ENCODE measurements at regions not wholly inside any gene's neighbourhood (a gene's known extent, or its start where the extent isn't known, plus 50 kb on each side); places are given as distances from the start of the nearest gene placed in this dataset.

DNA sequence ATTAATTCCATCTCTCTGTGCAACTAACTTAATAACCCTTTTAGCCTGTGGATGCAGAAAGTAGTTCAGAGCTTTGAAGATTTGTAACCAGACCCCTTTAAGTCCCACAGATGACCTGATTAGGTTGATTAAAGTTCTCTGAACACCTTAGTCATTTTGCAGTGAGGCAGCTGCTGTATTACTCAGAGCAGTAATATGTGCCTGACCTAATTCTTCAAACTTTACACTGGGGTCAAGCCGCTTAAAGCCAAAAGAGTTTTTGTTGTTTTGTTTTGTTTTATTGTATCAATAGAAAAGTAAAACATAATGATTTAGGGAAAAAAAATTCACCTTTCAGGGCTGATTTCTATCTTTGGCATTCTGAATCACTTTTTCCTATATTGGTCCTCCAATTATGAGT lies 78.6 kb upstream of the PLEKHG7 start:
- DNase-seq (ENCODE audit: low spot score) (no peak), ATAC-seq (no peak)
- no peak overlapping the region for H3K27ac ChIP-seq (ENCODE audit: low read depth)
- H3K4me3 ChIP-seq: no peak overlapping the region
- Mint-ChIP-seq H3K9me3 (no peaks in the 10 kb centered on the region), H3K4me3 (no peak overlapping the region), H3K27ac (no peak overlapping the region), H3K36me3 (ENCODE audit: low read depth) (no peaks in the 10 kb centered on the region), H3K27me3 (ENCODE audit: insufficient read depth, low read depth, poor library complexity) (no peaks in the 10 kb centered on the region), H3K4me1 (no peaks in the 10 kb centered on the region)
- H3K4me2 ChIP-seq: no peak overlapping the region
- H3K36me3 ChIP-seq (ENCODE audit: insufficient read depth): no peaks in the 10 kb centered on the region
- no peaks in the 10 kb centered on the region for H3K27me3 ChIP-seq (ENCODE audit: insufficient read depth)
- TF ChIP-seq, protein P1, sequence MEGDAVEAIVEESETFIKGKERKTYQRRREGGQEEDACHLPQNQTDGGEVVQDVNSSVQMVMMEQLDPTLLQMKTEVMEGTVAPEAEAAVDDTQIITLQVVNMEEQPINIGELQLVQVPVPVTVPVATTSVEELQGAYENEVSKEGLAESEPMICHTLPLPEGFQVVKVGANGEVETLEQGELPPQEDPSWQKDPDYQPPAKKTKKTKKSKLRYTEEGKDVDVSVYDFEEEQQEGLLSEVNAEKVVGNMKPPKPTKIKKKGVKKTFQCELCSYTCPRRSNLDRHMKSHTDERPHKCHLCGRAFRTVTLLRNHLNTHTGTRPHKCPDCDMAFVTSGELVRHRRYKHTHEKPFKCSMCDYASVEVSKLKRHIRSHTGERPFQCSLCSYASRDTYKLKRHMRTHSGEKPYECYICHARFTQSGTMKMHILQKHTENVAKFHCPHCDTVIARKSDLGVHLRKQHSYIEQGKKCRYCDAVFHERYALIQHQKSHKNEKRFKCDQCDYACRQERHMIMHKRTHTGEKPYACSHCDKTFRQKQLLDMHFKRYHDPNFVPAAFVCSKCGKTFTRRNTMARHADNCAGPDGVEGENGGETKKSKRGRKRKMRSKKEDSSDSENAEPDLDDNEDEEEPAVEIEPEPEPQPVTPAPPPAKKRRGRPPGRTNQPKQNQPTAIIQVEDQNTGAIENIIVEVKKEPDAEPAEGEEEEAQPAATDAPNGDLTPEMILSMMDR (conservative IDR thresholded peaks at IDR 0.05; ENCODE audit: low read depth in 2 of 2): no peak
- H4K20me1 ChIP-seq (replicated peaks; ENCODE audit: insufficient read depth): no peaks in the 10 kb centered on the region
- H2AFZ ChIP-seq: no peak overlapping the region
- H3K4me1 ChIP-seq (ENCODE audit: insufficient read depth): no peaks in the 10 kb centered on the region
- no peaks in the 10 kb centered on the region for H3K79me2 ChIP-seq (replicated peaks; ENCODE audit: insufficient read depth)
- no peaks in the 10 kb centered on the region for H3K9me2 ChIP-seq (ENCODE audit: insufficient read depth)
- no peaks in the 10 kb centered on the region for H3F3A ChIP-seq (replicated peaks; ENCODE audit: low read depth)

DNA sequence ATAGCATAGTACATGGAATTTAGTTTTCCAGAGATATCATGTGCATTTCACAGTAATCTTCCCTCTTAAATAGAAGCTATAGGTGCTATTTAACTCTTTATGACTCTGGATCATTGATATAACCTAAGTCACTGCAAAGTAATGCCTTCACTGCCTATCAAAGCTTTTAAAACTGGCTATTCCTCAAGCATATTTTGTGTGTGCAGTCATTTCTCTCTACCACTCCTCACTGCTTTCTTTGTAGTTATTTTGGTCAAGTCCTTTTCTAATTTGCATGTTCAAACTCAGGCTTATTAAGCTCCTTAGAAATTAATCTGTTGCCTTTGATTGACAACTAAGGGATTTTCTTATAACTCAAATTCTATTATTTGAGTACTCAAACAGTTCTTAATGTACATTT lies 79.4 kb upstream of the PLEKHG7 start:
- DNase-seq (ENCODE audit: low spot score) (no peak), ATAC-seq (no peak)
- Mint-ChIP-seq H3K27me3 (ENCODE audit: insufficient read depth, low read depth, poor library complexity) (no peaks in the 10 kb centered on the region), H3K27ac (no peak overlapping the region), H3K9me3 (no peaks in the 10 kb centered on the region), H3K36me3 (ENCODE audit: low read depth) (no peaks in the 10 kb centered on the region), H3K4me3 (no peak overlapping the region), H3K4me1 (no peaks in the 10 kb centered on the region)
- Histone ChIP-seq H3K4me3 (no peak overlapping the region), H2AFZ (no peak overlapping the region), H3K79me2 (replicated peaks; ENCODE audit: insufficient read depth) (no peaks in the 10 kb centered on the region), H3K27ac (ENCODE audit: low read depth) (no peak overlapping the region), H4K20me1 (replicated peaks; ENCODE audit: insufficient read depth) (no peaks in the 10 kb centered on the region), H3K27me3 (ENCODE audit: insufficient read depth) (no peaks in the 10 kb centered on the region), H3F3A (replicated peaks; ENCODE audit: low read depth) (no peaks in the 10 kb centered on the region), H3K4me1 (ENCODE audit: insufficient read depth) (no peaks in the 10 kb centered on the region), H3K36me3 (ENCODE audit: insufficient read depth) (no peaks in the 10 kb centered on the region), H3K4me2 (no peak overlapping the region), H3K9me2 (ENCODE audit: insufficient read depth) (no peaks in the 10 kb centered on the region)
- TF ChIP-seq, protein P2, sequence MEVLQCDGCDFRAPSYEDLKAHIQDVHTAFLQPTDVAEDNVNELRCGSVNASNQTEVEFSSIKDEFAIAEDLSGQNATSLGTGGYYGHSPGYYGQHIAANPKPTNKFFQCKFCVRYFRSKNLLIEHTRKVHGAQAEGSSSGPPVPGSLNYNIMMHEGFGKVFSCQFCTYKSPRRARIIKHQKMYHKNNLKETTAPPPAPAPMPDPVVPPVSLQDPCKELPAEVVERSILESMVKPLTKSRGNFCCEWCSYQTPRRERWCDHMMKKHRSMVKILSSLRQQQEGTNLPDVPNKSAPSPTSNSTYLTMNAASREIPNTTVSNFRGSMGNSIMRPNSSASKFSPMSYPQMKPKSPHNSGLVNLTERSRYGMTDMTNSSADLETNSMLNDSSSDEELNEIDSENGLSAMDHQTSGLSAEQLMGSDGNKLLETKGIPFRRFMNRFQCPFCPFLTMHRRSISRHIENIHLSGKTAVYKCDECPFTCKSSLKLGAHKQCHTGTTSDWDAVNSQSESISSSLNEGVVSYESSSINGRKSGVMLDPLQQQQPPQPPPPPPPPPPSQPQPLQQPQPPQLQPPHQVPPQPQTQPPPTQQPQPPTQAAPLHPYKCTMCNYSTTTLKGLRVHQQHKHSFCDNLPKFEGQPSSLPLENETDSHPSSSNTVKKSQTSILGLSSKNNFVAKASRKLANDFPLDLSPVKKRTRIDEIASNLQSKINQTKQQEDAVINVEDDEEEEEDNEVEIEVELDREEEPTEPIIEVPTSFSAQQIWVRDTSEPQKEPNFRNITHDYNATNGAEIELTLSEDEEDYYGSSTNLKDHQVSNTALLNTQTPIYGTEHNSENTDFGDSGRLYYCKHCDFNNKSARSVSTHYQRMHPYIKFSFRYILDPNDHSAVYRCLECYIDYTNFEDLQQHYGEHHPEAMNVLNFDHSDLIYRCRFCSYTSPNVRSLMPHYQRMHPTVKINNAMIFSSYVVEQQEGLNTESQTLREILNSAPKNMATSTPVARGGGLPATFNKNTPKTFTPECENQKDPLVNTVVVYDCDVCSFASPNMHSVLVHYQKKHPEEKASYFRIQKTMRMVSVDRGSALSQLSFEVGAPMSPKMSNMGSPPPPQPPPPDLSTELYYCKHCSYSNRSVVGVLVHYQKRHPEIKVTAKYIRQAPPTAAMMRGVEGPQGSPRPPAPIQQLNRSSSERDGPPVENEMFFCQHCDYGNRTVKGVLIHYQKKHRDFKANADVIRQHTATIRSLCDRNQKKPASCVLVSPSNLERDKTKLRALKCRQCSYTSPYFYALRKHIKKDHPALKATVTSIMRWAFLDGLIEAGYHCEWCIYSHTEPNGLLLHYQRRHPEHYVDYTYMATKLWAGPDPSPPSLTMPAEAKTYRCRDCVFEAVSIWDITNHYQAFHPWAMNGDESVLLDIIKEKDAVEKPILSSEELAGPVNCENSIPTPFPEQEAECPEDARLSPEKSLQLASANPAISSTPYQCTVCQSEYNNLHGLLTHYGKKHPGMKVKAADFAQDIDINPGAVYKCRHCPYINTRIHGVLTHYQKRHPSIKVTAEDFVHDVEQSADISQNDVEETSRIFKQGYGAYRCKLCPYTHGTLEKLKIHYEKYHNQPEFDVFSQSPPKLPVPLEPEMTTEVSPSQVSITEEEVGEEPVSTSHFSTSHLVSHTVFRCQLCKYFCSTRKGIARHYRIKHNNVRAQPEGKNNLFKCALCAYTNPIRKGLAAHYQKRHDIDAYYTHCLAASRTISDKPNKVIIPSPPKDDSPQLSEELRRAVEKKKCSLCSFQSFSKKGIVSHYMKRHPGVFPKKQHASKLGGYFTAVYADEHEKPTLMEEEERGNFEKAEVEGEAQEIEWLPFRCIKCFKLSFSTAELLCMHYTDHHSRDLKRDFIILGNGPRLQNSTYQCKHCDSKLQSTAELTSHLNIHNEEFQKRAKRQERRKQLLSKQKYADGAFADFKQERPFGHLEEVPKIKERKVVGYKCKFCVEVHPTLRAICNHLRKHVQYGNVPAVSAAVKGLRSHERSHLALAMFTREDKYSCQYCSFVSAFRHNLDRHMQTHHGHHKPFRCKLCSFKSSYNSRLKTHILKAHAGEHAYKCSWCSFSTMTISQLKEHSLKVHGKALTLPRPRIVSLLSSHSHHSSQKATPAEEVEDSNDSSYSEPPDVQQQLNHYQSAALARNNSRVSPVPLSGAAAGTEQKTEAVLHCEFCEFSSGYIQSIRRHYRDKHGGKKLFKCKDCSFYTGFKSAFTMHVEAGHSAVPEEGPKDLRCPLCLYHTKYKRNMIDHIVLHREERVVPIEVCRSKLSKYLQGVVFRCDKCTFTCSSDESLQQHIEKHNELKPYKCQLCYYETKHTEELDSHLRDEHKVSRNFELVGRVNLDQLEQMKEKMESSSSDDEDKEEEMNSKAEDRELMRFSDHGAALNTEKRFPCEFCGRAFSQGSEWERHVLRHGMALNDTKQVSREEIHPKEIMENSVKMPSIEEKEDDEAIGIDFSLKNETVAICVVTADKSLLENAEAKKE (CRISPR knock-in tag; IDR thresholded peaks at IDR 0.05): no peak
- TF ChIP-seq, protein P1 (conservative IDR thresholded peaks at IDR 0.05; ENCODE audit: low read depth in 2 of 2): no peak
- TF ChIP-seq NANOG (IDR thresholded peaks at IDR 0.05; ENCODE audit: borderline replicate concordance) (no peak), JUNB (IDR thresholded peaks at IDR 0.05; ENCODE audit: unreplicated experiment) (no peak), POLR2AphosphoS5 (IDR thresholded peaks at IDR 0.05; ENCODE audit: low read depth) (no peak), ZNF114 (CRISPR knock-in tag; IDR thresholded peaks at IDR 0.05) (no peak), STAT1 (IDR thresholded peaks at IDR 0.05; ENCODE audit: unreplicated experiment) (no peak), ZNF331 (CRISPR knock-in tag; IDR thresholded peaks at IDR 0.05; ENCODE audit: low read depth) (no peak)
- TF ChIP-seq, protein P3, sequence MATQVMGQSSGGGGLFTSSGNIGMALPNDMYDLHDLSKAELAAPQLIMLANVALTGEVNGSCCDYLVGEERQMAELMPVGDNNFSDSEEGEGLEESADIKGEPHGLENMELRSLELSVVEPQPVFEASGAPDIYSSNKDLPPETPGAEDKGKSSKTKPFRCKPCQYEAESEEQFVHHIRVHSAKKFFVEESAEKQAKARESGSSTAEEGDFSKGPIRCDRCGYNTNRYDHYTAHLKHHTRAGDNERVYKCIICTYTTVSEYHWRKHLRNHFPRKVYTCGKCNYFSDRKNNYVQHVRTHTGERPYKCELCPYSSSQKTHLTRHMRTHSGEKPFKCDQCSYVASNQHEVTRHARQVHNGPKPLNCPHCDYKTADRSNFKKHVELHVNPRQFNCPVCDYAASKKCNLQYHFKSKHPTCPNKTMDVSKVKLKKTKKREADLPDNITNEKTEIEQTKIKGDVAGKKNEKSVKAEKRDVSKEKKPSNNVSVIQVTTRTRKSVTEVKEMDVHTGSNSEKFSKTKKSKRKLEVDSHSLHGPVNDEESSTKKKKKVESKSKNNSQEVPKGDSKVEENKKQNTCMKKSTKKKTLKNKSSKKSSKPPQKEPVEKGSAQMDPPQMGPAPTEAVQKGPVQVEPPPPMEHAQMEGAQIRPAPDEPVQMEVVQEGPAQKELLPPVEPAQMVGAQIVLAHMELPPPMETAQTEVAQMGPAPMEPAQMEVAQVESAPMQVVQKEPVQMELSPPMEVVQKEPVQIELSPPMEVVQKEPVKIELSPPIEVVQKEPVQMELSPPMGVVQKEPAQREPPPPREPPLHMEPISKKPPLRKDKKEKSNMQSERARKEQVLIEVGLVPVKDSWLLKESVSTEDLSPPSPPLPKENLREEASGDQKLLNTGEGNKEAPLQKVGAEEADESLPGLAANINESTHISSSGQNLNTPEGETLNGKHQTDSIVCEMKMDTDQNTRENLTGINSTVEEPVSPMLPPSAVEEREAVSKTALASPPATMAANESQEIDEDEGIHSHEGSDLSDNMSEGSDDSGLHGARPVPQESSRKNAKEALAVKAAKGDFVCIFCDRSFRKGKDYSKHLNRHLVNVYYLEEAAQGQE (IDR thresholded peaks at IDR 0.05; ENCODE audit: unreplicated experiment): no peak

Measured in GM23338 (cell line).